Natural killer cell treated with Interleukin-12 subunit alpha and Interleukin-12 subunit beta and Interleukin-15 and Interleukin-18, amount 100 ng/mL, for 72 hours (primary cell): ENCODE measurements at regions not wholly inside any gene's neighbourhood (a gene's known extent, or its start where the extent isn't known, plus 50 kb on each side); places are given as distances from the start of the nearest gene placed in this dataset.
"Not testable (repeated sequence)": the region's sequence is repeated elsewhere in the genome, so short reads cannot be mapped to it uniquely, and the experiment has no call there.

Experiments
- ATAC-seq, 2 donors: fragments of 150-1000 bp; cut with Tn5 transposase in 1 of 2; sonication (Bioruptor Pico), chemical (Tn5 transposase) in 1 of 2; 2 replicates each; pipeline ENCODE4 v1.10.0; 2021
- DNase-seq: peaks from one replicate; pipeline ENCODE4 v3.0.0; 2022; ENCODE audit warnings: low spot score
- H3K27ac Mint-ChIP-seq, 2 donors: 1 replicate in 1 of 2; 2 replicates in 1 of 2; pipeline ENCODE4 v1.8.0; 2022; ENCODE audit warnings: mixed read lengths in 2 of 2, mild to moderate bottlenecking in 1 of 2, moderate library complexity in 1 of 2
- H3K27me3 Mint-ChIP-seq, 2 donors: 1 replicate in 1 of 2; 2 replicates in 1 of 2; pipeline ENCODE4 v1.8.0; 2022; ENCODE audit warnings: mixed read lengths in 2 of 2
- H3K36me3 Mint-ChIP-seq: one replicate; pipeline ENCODE4 v1.8.0; 2022; ENCODE audit warnings: mixed read lengths
- H3K4me1 Mint-ChIP-seq, 2 donors: 1 replicate in 1 of 2; 2 replicates in 1 of 2; pipeline ENCODE4 v1.8.0; 2022; ENCODE audit warnings: low read depth in 2 of 2, mixed read lengths in 2 of 2, mild to moderate bottlenecking in 1 of 2
- H3K4me3 Mint-ChIP-seq: one replicate; pipeline ENCODE4 v1.8.0; 2022; ENCODE audit warnings: mixed read lengths
- H3K9me3 Mint-ChIP-seq: 2 replicates; pipeline ENCODE4 v1.8.0; 2022; ENCODE audit warnings: mixed read lengths

DNA sequence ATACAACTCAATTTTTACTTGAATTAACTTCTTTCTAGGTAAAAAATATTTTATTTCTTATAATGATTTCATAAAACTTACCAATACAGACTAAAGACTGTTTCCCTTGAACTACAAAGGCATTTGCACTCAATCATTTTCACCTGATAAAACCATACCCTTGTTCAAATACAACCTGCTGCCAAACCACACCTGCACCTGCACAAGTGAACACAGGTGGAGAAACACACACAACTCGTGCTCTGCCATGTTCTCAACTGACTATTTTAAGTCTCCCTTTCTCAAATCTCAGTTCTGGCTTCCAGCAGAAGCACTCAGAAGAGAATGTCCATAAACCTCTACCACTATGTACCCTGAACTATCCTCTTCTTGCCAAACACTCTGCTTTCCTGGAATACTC is 1892.1 kb downstream of the MAT2B start:
- Mint-ChIP-seq H3K36me3 (peaks cover 6% of the 10 kb centered on the region), H3K27me3 (no peaks in the 10 kb centered on the region), H3K4me1 (no peaks in the 10 kb centered on the region), H3K27ac (no peak overlapping the region), H3K9me3 (peaks cover 16% of the 10 kb centered on the region), H3K4me3 (no peak overlapping the region)
- DNase-seq (no peak), ATAC-seq (no peak)

DNA sequence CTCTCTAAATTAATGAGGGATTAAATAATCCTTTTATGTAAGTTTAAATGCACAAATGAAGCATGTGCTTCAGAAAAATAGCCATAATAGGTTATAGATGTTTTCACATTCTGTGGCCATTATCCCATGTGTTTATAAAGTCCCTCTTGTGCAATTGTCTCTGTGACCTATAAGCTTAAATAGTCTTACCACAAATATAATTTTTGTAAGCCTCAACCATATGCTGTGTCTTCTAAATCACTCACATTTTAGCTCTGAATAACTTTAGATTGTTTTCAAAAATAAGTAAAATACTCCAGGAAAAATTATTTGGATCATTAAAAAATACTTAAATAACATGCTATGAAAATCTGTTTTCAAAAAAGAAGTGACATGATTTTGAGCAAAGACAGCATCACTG is 1894.7 kb downstream of the MAT2B start:
- Mint-ChIP-seq H3K9me3 (peaks cover 13% of the 10 kb centered on the region), H3K27ac (no peak overlapping the region), H3K36me3 (peaks cover 6% of the 10 kb centered on the region), H3K4me1 (no peaks in the 10 kb centered on the region), H3K27me3 (no peaks in the 10 kb centered on the region), H3K4me3 (no peak overlapping the region)
- no peak for ATAC-seq
- DNase-seq: no peak

DNA sequence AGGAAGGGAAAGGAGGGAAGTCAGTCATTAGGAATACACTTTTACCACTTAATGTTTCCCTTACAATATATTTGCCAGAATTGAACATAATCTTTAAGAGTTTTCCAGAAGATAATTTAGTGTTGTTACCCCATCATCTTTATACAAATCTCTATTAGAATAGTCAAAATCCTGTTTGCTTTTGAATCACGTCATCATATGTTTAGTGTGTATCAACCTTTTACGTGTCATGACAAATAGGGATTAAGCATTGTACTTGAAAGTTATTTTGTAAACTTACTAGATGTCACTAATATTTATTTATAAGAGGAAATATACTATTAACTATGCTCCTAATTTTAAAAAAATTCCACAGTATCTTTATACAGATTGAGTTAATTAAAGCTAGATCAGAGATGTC is 1899.5 kb downstream of the MAT2B start:
- no peak for ATAC-seq
- Mint-ChIP-seq H3K27me3 (no peaks in the 10 kb centered on the region), H3K4me3 (no peak overlapping the region), H3K4me1 (no peaks in the 10 kb centered on the region), H3K36me3 (peaks cover 8% of the 10 kb centered on the region), H3K27ac (no peak overlapping the region), H3K9me3 (peaks cover 18% of the 10 kb centered on the region)
- no peak for DNase-seq

DNA sequence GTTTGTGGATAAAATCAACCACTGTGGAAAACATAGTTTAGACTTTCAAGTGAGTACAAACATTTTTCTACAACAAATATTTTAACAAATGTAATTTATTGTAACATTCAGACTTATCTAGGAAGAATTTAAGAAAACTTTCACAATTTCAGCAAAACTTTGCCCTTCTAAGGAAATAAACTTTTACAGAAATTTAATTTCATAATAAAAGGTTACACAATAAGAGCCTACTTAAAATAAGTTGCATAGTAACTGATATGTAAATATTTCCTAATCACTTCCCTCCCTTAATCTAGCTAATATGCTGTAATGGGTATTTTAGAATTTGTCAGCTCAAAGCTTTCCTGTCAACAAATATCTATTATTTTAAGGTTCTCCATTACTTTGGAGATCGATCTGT is 1899.9 kb downstream of the MAT2B start:
- no peaks in the 10 kb centered on the region for H3K4me1 Mint-ChIP-seq
- ATAC-seq (no peak), DNase-seq (no peak)
- H3K9me3 Mint-ChIP-seq: peaks cover 18% of the 10 kb centered on the region
- H3K4me3 Mint-ChIP-seq: no peak overlapping the region
- H3K27me3 Mint-ChIP-seq: no peaks in the 10 kb centered on the region
- peaks cover 8% of the 10 kb centered on the region for H3K36me3 Mint-ChIP-seq
- H3K27ac Mint-ChIP-seq: no peak overlapping the region

DNA sequence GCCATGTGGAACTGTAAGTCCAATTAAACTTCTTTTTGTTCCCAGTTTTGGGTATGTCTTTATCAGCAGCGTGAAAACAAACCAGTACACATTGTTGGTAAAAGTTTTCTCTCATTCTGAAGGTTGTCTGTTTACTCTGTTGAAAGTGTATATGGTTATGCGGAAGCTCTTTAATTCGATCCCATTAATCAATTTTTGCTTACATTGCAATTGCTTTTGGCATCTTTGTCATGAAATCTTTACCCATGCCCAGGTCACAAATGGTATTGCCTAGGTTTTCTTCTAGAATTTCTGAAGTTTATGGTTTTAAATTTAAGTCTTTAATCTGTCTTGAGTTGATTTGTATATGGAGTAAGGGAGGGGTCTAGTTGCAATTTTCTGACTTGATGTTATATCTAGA is 1901.9 kb downstream of the MAT2B start:
- no peak for DNase-seq
- H3K4me1 Mint-ChIP-seq: no peaks in the 10 kb centered on the region
- H3K36me3 Mint-ChIP-seq: peaks cover 12% of the 10 kb centered on the region
- peaks cover 15% of the 10 kb centered on the region for H3K9me3 Mint-ChIP-seq
- no peaks in the 10 kb centered on the region for H3K27me3 Mint-ChIP-seq
- H3K27ac Mint-ChIP-seq: no peak overlapping the region
- H3K4me3 Mint-ChIP-seq: no peak overlapping the region
- no peak for ATAC-seq

DNA sequence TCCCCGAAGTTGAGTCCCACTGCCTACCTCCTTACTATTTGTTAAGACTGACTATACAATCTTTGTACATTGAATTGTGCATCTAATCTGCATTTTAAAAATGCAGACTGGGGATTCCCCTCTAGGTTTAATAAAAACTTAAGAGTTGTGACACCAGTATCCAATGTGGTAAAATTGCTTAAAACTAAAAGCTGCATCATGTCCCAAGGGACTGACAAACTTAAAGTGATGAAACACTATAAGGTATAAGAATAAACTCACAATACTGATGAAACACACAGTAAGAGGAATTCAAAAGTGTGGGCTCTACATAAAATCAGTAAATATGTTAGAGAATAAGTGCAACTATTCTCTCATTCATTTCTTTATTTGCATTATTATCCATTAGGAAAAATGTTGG is 1905.1 kb downstream of the MAT2B start:
- Mint-ChIP-seq H3K4me3 (no peak overlapping the region), H3K4me1 (no peaks in the 10 kb centered on the region), H3K27ac (no peak overlapping the region), H3K27me3 (no peaks in the 10 kb centered on the region), H3K9me3 (peaks cover 29% of the 10 kb centered on the region), H3K36me3 (peaks cover 24% of the 10 kb centered on the region)
- DNase-seq (no peak), ATAC-seq (no peak)

DNA sequence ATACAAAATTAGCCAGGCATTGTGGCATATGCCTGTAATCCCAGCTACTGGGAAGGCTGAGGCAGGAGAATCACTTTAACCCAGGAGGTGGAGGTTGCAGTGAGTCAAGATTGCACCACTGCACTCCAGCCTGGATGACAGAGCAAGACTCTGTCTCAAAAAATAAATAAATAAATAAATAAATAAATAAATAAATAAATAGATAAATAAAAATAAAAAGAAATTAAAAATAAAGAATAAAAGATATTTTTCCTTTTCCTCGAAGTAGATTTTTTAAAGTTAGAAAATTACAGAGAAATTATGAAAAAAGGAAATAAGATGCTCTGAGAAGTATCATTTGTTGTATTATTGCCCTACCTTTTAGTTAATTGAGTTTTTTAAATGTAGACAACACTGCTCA is 1906.1 kb downstream of the MAT2B start:
- not testable (repeated sequence) for ATAC-seq, DNase-seq, H3K4me1 Mint-ChIP-seq, H3K27ac Mint-ChIP-seq, H3K4me3 Mint-ChIP-seq, H3K27me3 Mint-ChIP-seq
- peaks cover 30% of the 10 kb centered on the region for H3K36me3 Mint-ChIP-seq
- peaks cover 31% of the 10 kb centered on the region for H3K9me3 Mint-ChIP-seq

DNA sequence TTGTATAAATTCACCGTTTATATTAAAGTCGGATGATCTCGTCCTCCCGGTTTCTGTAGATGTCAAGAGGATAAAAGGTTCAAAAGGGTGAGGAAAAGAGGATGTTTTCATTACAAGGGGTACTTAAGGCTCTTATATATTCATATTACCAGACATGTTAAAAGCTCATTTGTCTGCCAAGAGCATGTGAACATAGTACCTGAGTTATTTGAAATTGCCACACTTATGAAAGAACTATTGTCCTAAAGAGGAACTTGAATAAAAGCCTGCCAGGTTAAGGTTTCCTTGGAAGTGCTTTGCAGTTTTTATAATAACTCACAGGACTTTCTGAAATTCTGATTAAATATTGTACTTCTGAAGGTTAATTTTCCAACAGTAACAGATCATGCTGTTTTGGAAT is 1915.1 kb downstream of the MAT2B start:
- ATAC-seq: no peak
- Mint-ChIP-seq H3K4me3 (no peak overlapping the region), H3K27ac (no peak overlapping the region), H3K27me3 (no peaks in the 10 kb centered on the region), H3K4me1 (no peaks in the 10 kb centered on the region), H3K36me3 (peaks cover 5% of the 10 kb centered on the region), H3K9me3 (peaks cover 9% of the 10 kb centered on the region)
- DNase-seq: no peak

DNA sequence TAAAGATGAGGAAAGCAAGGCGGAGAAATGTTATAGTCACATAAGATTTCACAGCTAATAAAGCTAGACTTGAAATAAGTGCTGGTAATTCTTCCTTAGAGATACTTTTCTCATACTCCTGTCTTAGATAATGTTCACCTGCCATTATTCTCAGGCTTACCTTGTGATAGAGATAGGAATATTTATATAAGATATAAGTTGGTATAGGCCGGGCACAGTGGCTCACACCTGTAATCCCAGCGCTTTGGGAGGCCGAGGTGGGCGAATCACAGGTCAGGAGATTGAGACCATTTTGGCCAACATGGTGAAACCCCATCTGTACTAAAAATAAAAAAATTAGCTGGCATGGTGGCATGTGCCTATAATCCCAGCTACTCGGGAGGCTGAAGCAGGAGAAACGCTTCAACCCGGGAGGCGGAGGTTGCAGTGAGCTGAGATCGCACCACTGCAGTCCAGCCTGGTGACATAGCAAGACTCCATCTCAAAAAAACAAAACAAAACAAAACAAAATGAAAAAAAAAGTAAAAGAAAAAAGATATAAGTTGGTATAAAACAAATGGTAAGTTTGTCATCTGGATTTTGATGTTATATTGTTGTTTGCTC is 1918.4 kb downstream of the MAT2B start:
- Mint-ChIP-seq H3K27me3 (no peaks in the 10 kb centered on the region), H3K4me3 (no peak overlapping the region), H3K9me3 (peaks cover 9% of the 10 kb centered on the region), H3K4me1 (no peaks in the 10 kb centered on the region), H3K27ac (no peak overlapping the region), H3K36me3 (no peaks in the 10 kb centered on the region)
- no peak for DNase-seq
- no peak for ATAC-seq

DNA sequence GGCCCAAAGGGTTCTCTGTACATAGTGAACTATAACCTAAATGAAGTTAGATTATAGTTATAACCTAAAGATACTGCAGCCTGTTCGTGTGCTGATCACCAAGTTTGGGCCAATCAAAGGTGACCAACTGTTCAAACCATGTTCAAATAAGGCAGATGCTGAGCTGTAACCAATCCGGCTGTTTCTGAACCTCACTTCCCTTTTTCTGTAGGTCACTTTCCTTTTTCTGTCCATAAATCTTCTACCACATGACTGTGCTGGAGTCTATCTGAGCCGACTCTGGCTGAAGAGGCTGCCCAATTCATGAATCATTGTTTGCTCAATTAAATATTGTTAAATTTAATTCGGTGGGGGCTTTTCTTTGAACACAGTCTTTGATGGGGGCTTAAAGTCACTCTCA is 1920.2 kb downstream of the MAT2B start:
- Mint-ChIP-seq H3K36me3 (no peaks in the 10 kb centered on the region), H3K4me1 (no peaks in the 10 kb centered on the region)
- ATAC-seq: no peak

DNA sequence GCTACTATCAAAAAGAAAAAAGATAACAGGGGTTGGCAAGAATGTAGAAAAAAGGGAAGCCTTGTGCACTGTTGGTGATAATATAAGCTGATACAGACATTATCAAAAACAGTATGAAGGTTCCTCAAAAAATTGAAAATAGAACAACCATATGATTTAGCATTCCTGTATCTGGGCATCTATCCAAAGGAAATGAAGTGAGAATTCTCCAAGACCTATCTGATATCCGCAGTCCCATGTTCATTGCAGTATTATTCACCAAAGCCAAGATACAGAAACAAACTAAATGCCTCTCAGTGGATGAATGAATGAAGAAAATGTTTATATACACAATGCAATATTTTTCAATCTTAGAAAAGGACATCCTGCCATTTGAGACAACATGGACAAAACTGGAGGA is 1943.3 kb downstream of the MAT2B start:
- ATAC-seq (no peak), DNase-seq (no peak)
- Mint-ChIP-seq H3K36me3 (peaks cover 11% of the 10 kb centered on the region), H3K27me3 (no peaks in the 10 kb centered on the region), H3K4me1 (no peaks in the 10 kb centered on the region), H3K27ac (no peak overlapping the region), H3K9me3 (peaks cover 19% of the 10 kb centered on the region), H3K4me3 (no peak overlapping the region)

More for the DNA sequence above, 1920.2 kb downstream of the MAT2B start:
- Mint-ChIP-seq H3K9me3 (peaks cover 11% of the 10 kb centered on the region), H3K4me3 (no peak overlapping the region), H3K27ac (no peak overlapping the region), H3K27me3 (no peaks in the 10 kb centered on the region)
- no peak for DNase-seq

DNA sequence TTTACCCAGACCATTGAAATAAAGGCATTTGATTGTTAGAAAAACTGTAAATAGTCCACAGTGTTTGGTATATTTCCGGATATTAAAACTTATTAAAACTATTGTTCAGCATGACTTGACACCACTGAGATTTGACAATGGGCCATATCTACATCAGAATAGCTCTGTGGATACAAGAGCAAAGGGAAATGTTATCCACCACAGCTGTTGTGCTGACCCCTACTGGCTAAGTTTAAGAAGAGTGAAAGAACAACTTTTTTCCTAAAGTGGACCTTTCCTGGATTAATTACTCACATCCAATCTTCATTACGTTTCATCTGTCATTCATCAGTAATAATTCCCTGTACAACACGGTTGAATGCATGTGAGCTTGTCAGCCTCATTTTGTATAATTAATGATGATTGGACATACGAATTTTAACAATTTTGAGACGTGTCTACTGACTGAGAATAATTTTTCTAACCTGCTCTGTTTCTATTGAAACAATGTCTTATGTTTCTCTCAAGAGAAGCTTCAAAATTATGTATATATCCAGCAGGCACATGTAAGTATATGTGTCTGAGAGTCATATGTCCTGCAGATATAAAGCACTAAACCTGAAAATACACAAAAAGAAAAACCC is 1952.6 kb downstream of the MAT2B start:
- ATAC-seq: no peak
- Mint-ChIP-seq H3K27ac (no peak overlapping the region), H3K27me3 (no peaks in the 10 kb centered on the region), H3K4me1 (no peaks in the 10 kb centered on the region), H3K9me3 (peaks cover 5% of the 10 kb centered on the region), H3K4me3 (no peak overlapping the region), H3K36me3 (no peaks in the 10 kb centered on the region)
- DNase-seq: no peak

DNA sequence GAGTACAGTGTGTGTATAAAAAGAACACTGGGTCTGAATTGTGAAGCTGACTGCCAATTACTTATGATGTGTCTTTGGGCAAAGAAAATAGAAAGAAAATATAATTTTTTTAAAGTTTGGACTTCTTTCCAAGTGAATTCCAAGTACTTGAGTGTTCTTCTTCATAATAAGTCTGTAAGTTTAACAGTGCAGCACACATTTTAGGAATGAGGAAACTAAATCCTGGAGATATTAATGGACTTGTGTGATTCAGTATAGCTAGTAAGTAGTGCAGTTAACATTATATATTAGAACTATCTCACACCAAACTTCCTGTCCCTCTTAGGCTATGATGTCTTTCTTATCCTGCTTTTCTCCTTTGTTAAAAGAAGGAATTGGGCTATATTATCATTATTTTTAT is 1953.8 kb downstream of the MAT2B start:
- H3K36me3 Mint-ChIP-seq: no peaks in the 10 kb centered on the region
- H3K4me3 Mint-ChIP-seq: no peak overlapping the region
- no peaks in the 10 kb centered on the region for H3K4me1 Mint-ChIP-seq
- ATAC-seq (no peak), DNase-seq (no peak)
- H3K27me3 Mint-ChIP-seq: no peaks in the 10 kb centered on the region
- H3K27ac Mint-ChIP-seq: no peak overlapping the region
- peaks cover 5% of the 10 kb centered on the region for H3K9me3 Mint-ChIP-seq

DNA sequence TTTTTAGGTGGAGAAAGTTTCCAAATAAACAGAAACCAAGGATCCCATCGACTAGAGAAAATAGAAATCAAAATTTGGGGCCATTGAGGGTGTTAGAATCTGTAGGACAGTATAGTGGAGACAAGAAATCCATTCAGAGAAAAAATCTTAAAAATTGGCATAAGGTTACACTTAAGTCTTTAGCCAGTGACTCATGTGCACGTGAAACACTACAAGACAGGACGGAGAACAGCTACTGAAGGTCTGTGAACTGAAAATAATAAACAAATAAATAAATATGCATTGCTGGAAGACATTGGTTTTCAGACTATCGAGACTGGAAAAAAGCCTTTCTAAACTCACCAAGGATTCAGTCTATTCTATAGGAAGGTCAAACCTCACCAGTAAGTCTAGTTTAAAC is 1955.5 kb downstream of the MAT2B start:
- Mint-ChIP-seq H3K4me1 (no peaks in the 10 kb centered on the region), H3K27me3 (no peaks in the 10 kb centered on the region), H3K4me3 (no peak overlapping the region), H3K9me3 (peaks cover 9% of the 10 kb centered on the region), H3K36me3 (no peaks in the 10 kb centered on the region), H3K27ac (no peak overlapping the region)
- ATAC-seq: no peak
- no peak for DNase-seq

DNA sequence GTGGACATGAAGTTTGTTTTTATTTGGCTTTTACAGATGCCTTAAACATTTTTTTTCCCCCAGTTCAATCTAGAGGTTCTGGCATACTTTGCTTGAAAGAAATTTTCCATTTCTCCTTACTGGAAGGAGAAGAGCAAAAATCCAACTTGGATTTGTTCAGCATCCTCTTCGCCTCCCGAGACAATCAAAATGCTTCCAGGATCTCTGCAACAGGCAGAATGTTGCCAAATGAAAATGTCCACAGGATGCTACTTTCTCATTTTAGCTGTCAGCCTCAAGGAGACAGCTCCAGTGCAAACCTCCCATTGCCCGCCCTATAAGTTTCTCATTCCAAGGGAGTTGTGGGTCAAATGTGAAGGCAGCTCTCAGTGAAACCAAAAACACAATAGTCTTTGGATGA is 1972.1 kb downstream of the MAT2B start:
- no peak for ATAC-seq

More for the DNA sequence above, 1972.1 kb downstream of the MAT2B start:
- H3K36me3 Mint-ChIP-seq: peaks cover under 1% of the 10 kb centered on the region
- no peak overlapping the region for H3K27ac Mint-ChIP-seq
- DNase-seq: no peak
- peaks cover 14% of the 10 kb centered on the region for H3K9me3 Mint-ChIP-seq
- no peaks in the 10 kb centered on the region for H3K27me3 Mint-ChIP-seq
- H3K4me3 Mint-ChIP-seq: no peak overlapping the region
- no peaks in the 10 kb centered on the region for H3K4me1 Mint-ChIP-seq
